ENCODE measurements at regions not wholly inside any gene's neighbourhood (a gene's known extent, or its start where the extent isn't known, plus 50 kb on each side); places are given as distances from the start of the nearest gene placed in this dataset.

- POLR2A ChIA-PET, result no interaction called here
Measured at GRCh38 chr1:96030312-96030711, 691.3 kb upstream of the PTBP2 start.

GRCh38 chr1:96034006-96034405 lies 687.6 kb upstream of the PTBP2 start:
- ATAC-seq (ENCODE audit: poor library complexity), result no peak
- no peaks in the 10 kb centered on the region for H3K36me3 ChIP-seq (ENCODE audit: insufficient read depth, low read length)
- no peaks in the 10 kb centered on the region for H3K4me1 Mint-ChIP-seq (ENCODE audit: low read depth)

More at GRCh38 chr1:96030312-96030711, 691.3 kb upstream of the PTBP2 start:
- Mint-ChIP-seq H3K4me3 (no peak overlapping the region), H3K27me3 (no peaks in the 10 kb centered on the region), H3K36me3 (ENCODE audit: low read depth) (no peaks in the 10 kb centered on the region), H3K4me1 (ENCODE audit: low read depth) (no peaks in the 10 kb centered on the region), H3K9me3 (no peaks in the 10 kb centered on the region), H3K27ac (no peak overlapping the region)
- Histone ChIP-seq H3K36me3 (ENCODE audit: insufficient read depth, low read length) (no peaks in the 10 kb centered on the region), H3K27ac (ENCODE audit: low read depth in 1 of 2, low read length in 2 of 2) (no peak overlapping the region), H3K9me3 (ENCODE audit: control insufficient read depth in 1 of 2, insufficient read depth in 1 of 2, low read length in 2 of 2) (peaks cover 0 to 15% of the 10 kb centered on the region in 2 experiments), H3K27me3 (ENCODE audit: control insufficient read depth in 1 of 2, insufficient read depth in 2 of 2, low read length in 2 of 2) (no peaks in the 10 kb centered on the region), H3K4me1 (ENCODE audit: insufficient read depth, low read length) (no peaks in the 10 kb centered on the region), H3K4me3 (ENCODE audit: low read length) (no peak overlapping the region)
- no peak for ATAC-seq (ENCODE audit: poor library complexity)
- no peak for TF ChIP-seq CTCF (IDR thresholded peaks at IDR 0.05)
- CTCF ChIA-PET, result no interaction called here
- intact Hi-C loops (cut with DNase I, micrococcal nuclease), result no loop called here
- DNase-seq, result no peak

GRCh38 chr1:96036763-96037162 lies 684.8 kb upstream of the PTBP2 start:
- CTCF ChIA-PET, result no interaction called here
- peaks cover 2% of the 10 kb centered on the region for H3K9me3 Mint-ChIP-seq
- H3K4me1 ChIP-seq (ENCODE audit: insufficient read depth, low read length), result no peaks in the 10 kb centered on the region
- no peaks in the 10 kb centered on the region for H3K4me1 Mint-ChIP-seq (ENCODE audit: low read depth)
- no peak overlapping the region for H3K4me3 ChIP-seq (ENCODE audit: low read length)
- ATAC-seq (ENCODE audit: poor library complexity), result no peak
- POLR2A ChIA-PET, result no interaction called here
- H3K27me3 ChIP-seq (ENCODE audit: control insufficient read depth in 1 of 2, insufficient read depth in 2 of 2, low read length in 2 of 2), result no peaks in the 10 kb centered on the region
- no peak overlapping the region for H3K27ac ChIP-seq (ENCODE audit: low read depth in 1 of 2, low read length in 2 of 2)
- H3K36me3 Mint-ChIP-seq (ENCODE audit: low read depth), result no peaks in the 10 kb centered on the region
- TF ChIP-seq CTCF (IDR thresholded peaks at IDR 0.05), result no peak
- H3K4me3 Mint-ChIP-seq, result no peak overlapping the region
- no peak for DNase-seq
- no peaks in the 10 kb centered on the region for H3K36me3 ChIP-seq (ENCODE audit: insufficient read depth, low read length)
- H3K9me3 ChIP-seq (ENCODE audit: control insufficient read depth in 1 of 2, insufficient read depth in 1 of 2, low read length in 2 of 2), result no peaks in the 10 kb centered on the region
- no peaks in the 10 kb centered on the region for H3K27me3 Mint-ChIP-seq
- no peak overlapping the region for H3K27ac Mint-ChIP-seq
- intact Hi-C loops (cut with DNase I, micrococcal nuclease), result no loop called here

More at GRCh38 chr1:96034006-96034405, 687.6 kb upstream of the PTBP2 start:
- DNase-seq, result no peak
- no peaks in the 10 kb centered on the region for H3K27me3 ChIP-seq (ENCODE audit: control insufficient read depth in 1 of 2, insufficient read depth in 2 of 2, low read length in 2 of 2)
- no peak overlapping the region for H3K4me3 ChIP-seq (ENCODE audit: low read length)
- H3K4me1 ChIP-seq (ENCODE audit: insufficient read depth, low read length), result no peaks in the 10 kb centered on the region
- Mint-ChIP-seq H3K27me3 (no peaks in the 10 kb centered on the region), H3K9me3 (no peaks in the 10 kb centered on the region), H3K4me3 (no peak overlapping the region), H3K27ac (no peak overlapping the region), H3K36me3 (ENCODE audit: low read depth) (no peaks in the 10 kb centered on the region)
- H3K9me3 ChIP-seq (ENCODE audit: control insufficient read depth in 1 of 2, insufficient read depth in 1 of 2, low read length in 2 of 2), result peaks cover 0 to 3% of the 10 kb centered on the region in 2 experiments
- intact Hi-C loops (cut with DNase I, micrococcal nuclease), result no loop called here
- no peak for TF ChIP-seq CTCF (IDR thresholded peaks at IDR 0.05)
- no peak overlapping the region for H3K27ac ChIP-seq (ENCODE audit: low read depth in 1 of 2, low read length in 2 of 2)
- ChIA-PET CTCF (no interaction called here), POLR2A (no interaction called here)
